Right lobe of liver (tissue), 6 donors: ENCODE measurements at regions not wholly inside any gene's neighbourhood (a gene's known extent, or its start where the extent isn't known, plus 50 kb on each side); places are given as distances from the start of the nearest gene placed in this dataset.

ENCODE experiments used
- ATAC-seq, 4 donors: fragments of 200-7000 bp; cut with Tn5 transposase; one replicate each; pipeline ENCODE4 v1.9.1; 2020; ENCODE audit warnings: mild to moderate bottlenecking in 4 of 4, moderate library complexity in 4 of 4
- DNase-seq, 3 donors: peaks; one replicate each; pipeline ENCODE4 v3.0.0-alpha.2; 2020
- H3K27ac ChIP-seq, 3 donors: fragments of 200-600 bp; one replicate each; pipeline ENCODE4 v1.8.0; 2022
- H3K27me3 ChIP-seq, 2 donors: fragments of 200-600 bp; one replicate each; pipeline ENCODE4 v1.8.0; 2022
- H3K36me3 ChIP-seq, 4 donors: fragments of 200-600 bp; sonication (generic) in 1 of 4; one replicate each; pipeline versions ENCODE4 v1.5.1 to v1.8.0; 2017 to 2022; ENCODE audit warnings: control low read depth in 1 of 4
- H3K4me1 ChIP-seq, 4 donors: fragments of 200-600 bp; sonication (generic) in 1 of 4; one replicate each; pipeline versions ENCODE4 v1.5.1 to v1.8.0; 2017 to 2022; ENCODE audit warnings: control low read depth in 1 of 4
- H3K4me3 ChIP-seq, 3 donors: fragments of 200-600 bp; one replicate each; pipeline ENCODE4 v1.8.0; 2022
- H3K9me3 ChIP-seq, 4 donors: fragments of 200-600 bp; sonication (generic) in 1 of 4; one replicate each; pipeline versions ENCODE4 v1.5.1 to v1.8.0; 2017 to 2022; ENCODE audit warnings: control low read depth in 1 of 4
- POLR2A ChIP-seq: fragments of 450-650 bp; IDR thresholded peaks from one replicate; pipeline ENCODE4 v1.6.1; 2017; ENCODE audit warnings: antibody characterized with exemption, mild to moderate bottlenecking
- WGBS: methylation state at CpG from one replicate; pipeline ENCODE4 v1.1.6; 2018; ENCODE audit warnings: low coverage, low lambda C conversion rate; ENCODE audit not compliant: insufficient coverage; ENCODE audit errors: missing lambda C conversion rate; 5-methylcytosine and 5-hydroxymethylcytosine counted together
- intact Hi-C, 2 donors: fragments of 100-400 bp; cut with DNase I; formaldehyde crosslinking; loops; one replicate each; pipeline versions ENCODE4 v1.11.2 to v1.14.1; 2022
- TF ChIP-seq, protein P1 (sequence below), 4 donors: fragments of 200-600 bp in 3 of 4; fragments of 450-650 bp in 1 of 4; IDR thresholded peaks; one replicate each; pipeline versions ENCODE4 v1.5.1 to v1.8.0; 2016 to 2022; ENCODE audit warnings: antibody characterized with exemption in 4 of 4, mild to moderate bottlenecking in 2 of 4
- donor health status: DM: no; HTN: yes; CAD: no.
- donor health status: DM: no; HTN: no; CAD: no.
- donor health status: DM: no; HTN: no; CAD: no.
- donor health status: DM: no; HTN: yes; CAD: no.
- donor health status: DM: no; HTN: yes; CAD: no.

DNA sequence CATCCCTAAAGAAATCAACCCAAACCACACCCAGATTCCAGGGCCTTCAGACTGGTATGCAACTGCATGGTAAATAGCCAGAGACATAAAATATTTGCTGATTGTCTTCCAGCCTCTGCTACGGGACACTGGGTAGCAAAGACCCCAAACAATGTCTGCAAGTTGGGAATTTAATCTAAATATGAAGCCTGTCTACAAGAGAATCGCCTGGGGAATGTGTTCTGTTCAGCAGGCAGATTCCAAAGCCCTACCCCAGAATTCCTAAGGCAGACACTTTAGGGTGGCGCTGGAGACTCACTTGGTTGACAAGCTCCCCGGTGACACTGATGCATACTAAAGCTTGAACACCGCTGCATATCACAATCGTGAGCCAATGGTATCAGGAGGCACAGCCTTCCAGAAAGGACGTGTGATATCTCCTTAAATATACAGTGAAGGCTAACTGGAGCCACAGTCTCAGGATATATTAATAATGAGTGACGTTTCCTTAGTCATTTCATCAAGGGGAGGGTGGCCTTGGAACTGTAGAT, 684.1 kb downstream of the NTRK3 start:
- H3K4me1 ChIP-seq: no peaks in the 10 kb centered on the region
- H3K36me3 ChIP-seq: no peaks in the 10 kb centered on the region
- H3K9me3 ChIP-seq: no peaks in the 10 kb centered on the region
- ATAC-seq (no peak), DNase-seq (no peak)
- no peak for TF ChIP-seq POLR2A
- TF ChIP-seq, protein P1, sequence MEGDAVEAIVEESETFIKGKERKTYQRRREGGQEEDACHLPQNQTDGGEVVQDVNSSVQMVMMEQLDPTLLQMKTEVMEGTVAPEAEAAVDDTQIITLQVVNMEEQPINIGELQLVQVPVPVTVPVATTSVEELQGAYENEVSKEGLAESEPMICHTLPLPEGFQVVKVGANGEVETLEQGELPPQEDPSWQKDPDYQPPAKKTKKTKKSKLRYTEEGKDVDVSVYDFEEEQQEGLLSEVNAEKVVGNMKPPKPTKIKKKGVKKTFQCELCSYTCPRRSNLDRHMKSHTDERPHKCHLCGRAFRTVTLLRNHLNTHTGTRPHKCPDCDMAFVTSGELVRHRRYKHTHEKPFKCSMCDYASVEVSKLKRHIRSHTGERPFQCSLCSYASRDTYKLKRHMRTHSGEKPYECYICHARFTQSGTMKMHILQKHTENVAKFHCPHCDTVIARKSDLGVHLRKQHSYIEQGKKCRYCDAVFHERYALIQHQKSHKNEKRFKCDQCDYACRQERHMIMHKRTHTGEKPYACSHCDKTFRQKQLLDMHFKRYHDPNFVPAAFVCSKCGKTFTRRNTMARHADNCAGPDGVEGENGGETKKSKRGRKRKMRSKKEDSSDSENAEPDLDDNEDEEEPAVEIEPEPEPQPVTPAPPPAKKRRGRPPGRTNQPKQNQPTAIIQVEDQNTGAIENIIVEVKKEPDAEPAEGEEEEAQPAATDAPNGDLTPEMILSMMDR (IDR thresholded peaks at IDR 0.05): no peak
- no peaks in the 10 kb centered on the region for H3K27me3 ChIP-seq
- intact Hi-C loops: no loop called here
- H3K27ac ChIP-seq: no peak overlapping the region
- 60% methylated on average over 6 of the region's 8 CpGs for WGBS
- H3K4me3 ChIP-seq: no peak overlapping the region

DNA sequence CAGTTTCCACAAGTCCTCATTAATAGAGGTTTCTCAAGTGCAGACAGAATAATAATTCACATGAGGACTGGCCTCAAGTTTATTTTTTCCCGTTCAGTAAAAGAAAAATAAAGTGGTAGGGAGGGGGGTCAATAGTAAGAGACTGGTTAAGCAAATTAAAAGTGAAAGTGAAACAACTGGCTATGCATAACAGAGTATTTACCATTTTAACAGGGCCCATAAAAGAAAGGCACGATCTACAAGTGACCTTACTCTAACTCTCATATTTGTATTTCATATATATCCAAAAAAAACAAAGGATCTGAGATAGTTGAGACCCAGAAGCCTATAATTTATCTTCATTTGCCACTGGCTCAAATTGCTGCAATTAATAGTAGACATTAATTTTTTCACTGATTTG, 686.3 kb downstream of the NTRK3 start:
- H3K4me1 ChIP-seq: no peaks in the 10 kb centered on the region
- 5% methylated on average over 2 of the region's 2 CpGs for WGBS
- no peaks in the 10 kb centered on the region for H3K9me3 ChIP-seq
- ATAC-seq (peak in 3 of 4 donors; percentile 35 to 54 (median 53)), DNase-seq (no peak)
- H3K27me3 ChIP-seq: no peaks in the 10 kb centered on the region
- no peak overlapping the region for H3K4me3 ChIP-seq
- H3K27ac ChIP-seq: no peak overlapping the region
- H3K36me3 ChIP-seq: no peaks in the 10 kb centered on the region
- no peak for TF ChIP-seq POLR2A
- TF ChIP-seq, protein P1 (IDR thresholded peaks at IDR 0.05): no peak
- intact Hi-C loops: no loop called here

DNA sequence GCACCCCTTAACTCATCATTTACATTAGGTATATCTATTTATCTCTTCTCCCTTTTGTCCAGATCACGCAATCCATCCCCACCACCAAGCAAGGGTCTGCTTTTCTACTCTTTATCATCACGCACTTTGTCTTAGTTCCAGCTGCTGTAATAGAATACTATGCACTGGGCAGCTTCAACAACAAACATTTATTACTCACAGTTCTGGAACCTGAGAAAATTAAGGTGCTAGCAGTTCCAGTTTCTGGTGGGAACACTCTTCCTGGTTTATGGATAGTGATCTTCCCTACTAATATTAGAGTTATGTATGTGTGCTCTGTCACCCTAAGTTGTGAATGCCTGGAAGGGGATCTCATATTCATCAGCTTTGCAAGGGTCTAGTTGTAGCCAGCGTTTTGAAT, 687.0 kb downstream of the NTRK3 start:
- DNase-seq (no peak), ATAC-seq (no peak)
- H3K4me1 ChIP-seq: no peaks in the 10 kb centered on the region
- intact Hi-C loops: no loop called here
- no peaks in the 10 kb centered on the region for H3K36me3 ChIP-seq
- 57% methylated on average over 2 of the region's 3 CpGs for WGBS
- no peaks in the 10 kb centered on the region for H3K9me3 ChIP-seq
- no peak overlapping the region for H3K27ac ChIP-seq
- H3K4me3 ChIP-seq: no peak overlapping the region
- H3K27me3 ChIP-seq: no peaks in the 10 kb centered on the region
- no peak for TF ChIP-seq POLR2A
- TF ChIP-seq, protein P1 (IDR thresholded peaks at IDR 0.05): no peak

DNA sequence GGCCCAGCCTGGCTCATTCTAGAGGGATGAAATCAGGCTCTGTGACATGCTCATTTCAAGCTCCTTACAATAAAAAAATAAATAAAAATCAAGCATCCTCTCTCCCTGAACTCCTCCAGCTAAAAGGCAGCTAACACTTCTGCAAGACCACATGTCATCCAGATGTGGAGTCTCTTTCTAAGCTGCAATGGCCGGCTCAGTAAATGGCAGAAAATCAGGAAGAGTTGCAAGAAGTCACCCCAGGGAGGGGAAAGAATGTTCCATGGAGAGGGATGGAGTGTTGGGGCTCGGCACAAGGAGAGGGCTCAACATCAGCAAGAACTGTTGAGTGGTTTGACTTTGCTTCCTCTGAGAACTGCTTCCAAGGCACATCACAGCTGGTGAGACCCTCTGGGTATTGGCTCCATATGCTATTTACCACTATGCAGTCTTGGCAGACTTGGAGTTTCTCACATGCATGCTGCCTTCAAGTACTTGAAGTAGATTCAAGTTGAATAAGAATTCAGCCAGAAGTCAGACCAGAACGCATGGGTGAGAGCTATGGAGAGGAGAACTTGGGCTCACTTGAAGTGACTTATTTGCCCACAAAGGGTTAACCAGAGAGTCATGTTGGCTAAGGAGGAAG, 689.0 kb downstream of the NTRK3 start:
- Histone ChIP-seq H3K36me3 (no peaks in the 10 kb centered on the region), H3K4me3 (no peak overlapping the region), H3K4me1 (no peaks in the 10 kb centered on the region), H3K9me3 (no peaks in the 10 kb centered on the region), H3K27me3 (no peaks in the 10 kb centered on the region), H3K27ac (no peak overlapping the region)
- no peak for DNase-seq
- no peak for ATAC-seq
- TF ChIP-seq, protein P1 (IDR thresholded peaks at IDR 0.05): no peak
- no peak for TF ChIP-seq POLR2A
- WGBS: 32% methylated on average over 3 of the region's 3 CpGs
- intact Hi-C loops: no loop called here
